ENCODE measurements at regions not wholly inside any gene's neighbourhood (a gene's known extent, or its start where the extent isn't known, plus 50 kb on each side); places are given as distances from the start of the nearest gene placed in this dataset.

DNA sequence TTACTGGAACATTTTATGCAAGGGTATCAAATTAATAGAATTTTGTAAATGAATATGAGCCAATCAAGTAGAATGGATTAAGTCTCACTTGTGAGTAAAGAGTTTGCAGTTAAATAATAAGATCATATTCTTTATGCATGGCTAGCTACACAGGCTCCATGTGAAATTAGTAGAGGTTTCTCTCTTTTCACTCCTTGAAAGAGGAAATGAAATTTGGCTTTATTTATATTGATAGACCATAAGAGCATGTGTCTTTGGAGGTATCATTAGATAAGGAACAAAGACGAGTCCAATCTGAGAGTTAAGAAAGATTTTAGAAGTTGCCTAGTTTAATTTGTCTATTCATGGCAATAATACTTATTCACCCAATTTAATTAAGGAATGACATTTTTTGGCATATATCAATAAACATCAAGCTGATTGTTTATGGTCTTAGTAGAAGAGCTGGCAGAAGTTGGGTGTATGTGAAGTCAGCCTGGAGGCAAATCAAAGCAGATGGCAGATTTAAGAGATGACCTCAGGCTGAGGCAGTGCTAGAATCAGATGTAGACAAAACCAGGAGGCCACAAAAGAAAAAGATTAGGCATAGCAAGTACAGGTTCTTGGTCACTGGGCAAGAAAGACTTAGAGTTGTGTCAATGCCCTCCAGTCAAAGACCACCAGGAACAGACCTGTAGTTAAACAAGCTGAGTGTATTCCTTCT is 406.5 kb upstream of the ARHGEF26 start:
- DNase-seq (ENCODE audit: low read depth in 1 of 2, low spot score in 1 of 2), result no peak

DNA sequence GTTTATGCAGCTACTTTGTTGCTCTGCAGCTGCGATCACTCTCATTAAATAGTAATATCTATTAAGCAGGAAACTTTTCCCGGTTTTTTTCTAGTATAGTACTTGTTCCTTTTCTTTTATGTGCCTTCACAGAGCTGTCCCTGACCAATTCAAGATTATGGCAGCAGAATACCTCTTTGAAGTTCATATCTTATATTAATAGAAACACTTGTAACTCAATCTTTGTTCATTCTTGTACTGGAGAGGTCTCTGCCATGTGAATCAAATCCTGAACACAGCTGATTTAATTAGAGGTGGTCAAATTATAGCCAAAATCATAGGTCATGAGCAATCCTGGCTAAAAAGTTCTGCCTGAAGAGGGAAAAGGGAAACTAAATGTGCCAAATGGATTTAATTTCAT is 399.0 kb upstream of the ARHGEF26 start:
- DNase-seq (ENCODE audit: low read depth in 1 of 2, low spot score in 1 of 2), result no peak

DNA sequence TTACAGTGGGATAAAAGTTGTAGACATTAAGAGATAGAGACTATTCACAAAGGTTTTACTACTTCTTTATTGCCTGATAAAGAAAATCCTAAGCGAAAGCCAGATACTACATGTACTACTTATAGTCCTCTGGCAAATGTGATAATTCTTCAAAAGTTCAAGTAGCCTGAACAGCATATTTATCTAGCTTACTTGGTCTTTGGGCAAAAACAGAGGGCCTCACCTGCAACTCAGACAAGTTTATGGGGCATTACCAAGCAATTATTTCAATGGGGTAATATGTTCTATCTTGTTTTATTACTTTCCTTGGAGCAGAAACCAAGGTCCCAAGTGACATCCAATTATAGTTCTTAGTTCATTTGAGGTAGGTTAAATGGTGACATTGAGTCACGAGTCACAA is 390.1 kb upstream of the ARHGEF26 start:
- no peak for DNase-seq (ENCODE audit: low read depth in 1 of 2, low spot score in 1 of 2)

GRCh38 chr3:153734777-153735551 is 386.2 kb upstream of the ARHGEF26 start:
- DNase-seq (ENCODE audit: low read depth in 1 of 2, low spot score in 1 of 2), result no peak

DNA sequence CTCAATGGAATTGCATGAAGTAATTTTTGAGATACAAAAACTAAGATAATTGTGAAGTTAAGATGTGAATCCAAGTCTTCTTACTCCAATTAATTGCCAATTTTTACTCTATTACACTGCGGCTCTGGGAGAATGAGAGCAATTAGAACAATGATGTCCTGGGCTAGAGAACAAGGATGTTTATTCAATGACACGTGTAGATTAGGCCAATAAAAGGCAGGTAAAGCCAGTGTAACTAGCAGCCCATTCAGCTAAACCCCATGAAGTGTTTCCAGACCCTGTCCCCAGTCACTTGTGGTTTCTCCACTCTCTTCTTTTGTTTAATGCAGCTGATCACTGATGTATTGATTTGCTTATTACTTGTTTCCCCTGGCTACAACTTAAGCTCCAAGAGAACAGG is 381.1 kb upstream of the ARHGEF26 start:
- DNase-seq (ENCODE audit: low read depth in 1 of 2, low spot score in 1 of 2), result no peak

DNA sequence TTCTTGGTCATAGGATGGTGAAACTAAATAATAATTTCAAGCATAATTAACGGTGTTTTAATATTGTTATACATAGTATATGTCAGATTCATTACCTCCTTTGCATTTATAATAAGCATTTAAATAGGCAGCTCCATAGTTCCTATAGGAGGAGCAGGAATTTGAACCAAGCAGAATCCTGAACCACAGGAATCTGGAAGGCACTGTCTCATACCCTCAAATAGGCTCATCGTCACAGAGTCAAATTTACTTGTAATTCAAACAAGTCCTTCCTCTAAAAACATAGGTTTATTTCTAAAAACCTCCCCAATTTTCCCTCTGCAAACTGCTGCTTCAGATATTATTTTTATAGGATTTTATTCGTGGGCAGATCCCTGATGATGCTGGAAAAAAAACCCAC is 376.3 kb upstream of the ARHGEF26 start:
- no peak for DNase-seq (ENCODE audit: low read depth in 1 of 2, low spot score in 1 of 2)

- DNase-seq (ENCODE audit: low read depth in 1 of 2, low spot score in 1 of 2), result no peak
Measured at GRCh38 chr3:153746211-153746610, 375.0 kb upstream of the ARHGEF26 start.

DNA sequence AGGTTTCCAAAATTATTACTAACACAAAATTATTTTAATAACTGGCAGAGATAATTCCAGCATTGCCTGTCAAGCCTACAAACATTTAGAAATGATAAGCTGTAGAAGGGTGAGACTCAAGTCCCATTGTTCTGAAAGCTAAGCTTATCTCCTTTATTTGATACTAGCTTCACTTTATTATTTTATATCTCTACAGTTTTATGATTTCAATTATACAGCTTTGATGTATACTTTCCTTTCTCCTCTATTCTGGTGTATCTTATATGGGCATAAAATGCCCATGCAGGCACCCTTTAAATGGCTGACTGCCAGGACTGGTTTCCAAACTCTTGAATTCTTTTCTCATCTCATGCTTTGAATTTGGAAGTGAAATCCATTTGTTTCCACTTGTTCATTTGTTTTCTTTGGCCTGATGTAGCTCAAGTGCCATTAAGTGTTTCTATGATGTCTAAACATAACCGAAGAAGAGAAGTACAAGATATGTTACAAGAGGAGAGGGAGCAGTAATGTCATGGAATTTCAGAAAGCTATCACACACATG is 372.1 kb upstream of the ARHGEF26 start:
- DNase-seq (ENCODE audit: low read depth in 1 of 2, low spot score in 1 of 2), result no peak

GRCh38 chr3:153752405-153753027 is 368.7 kb upstream of the ARHGEF26 start:
- no peak for DNase-seq (ENCODE audit: low read depth in 1 of 2, low spot score in 1 of 2)

GRCh38 chr3:153753035-153753434 is 368.2 kb upstream of the ARHGEF26 start:
- DNase-seq (ENCODE audit: low read depth in 1 of 2, low spot score in 1 of 2), result no peak

DNA sequence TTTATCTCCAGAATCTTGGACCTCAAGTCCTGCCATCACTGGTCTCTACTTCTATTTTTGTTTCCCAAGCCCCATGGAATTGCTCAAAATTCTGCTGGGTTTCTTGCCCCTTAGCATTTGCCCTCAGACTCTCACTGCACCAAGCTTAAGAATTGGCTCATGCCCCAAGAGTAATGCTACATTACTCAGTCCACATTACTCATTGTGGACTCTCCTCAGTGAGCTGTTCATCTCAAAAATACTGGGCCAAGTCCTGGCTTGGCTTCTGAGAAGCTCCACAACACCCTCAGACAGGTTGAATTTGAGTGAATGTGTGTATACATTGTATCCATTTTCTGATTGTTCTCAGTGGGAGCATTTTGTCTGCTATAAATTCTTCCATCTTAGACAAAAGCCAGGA is 364.4 kb upstream of the ARHGEF26 start:
- DNase-seq (ENCODE audit: low read depth in 1 of 2, low spot score in 1 of 2), result no peak

- no peak for DNase-seq (ENCODE audit: low read depth in 1 of 2, low spot score in 1 of 2)
Measured at GRCh38 chr3:153757839-153758238, 363.4 kb upstream of the ARHGEF26 start.

- DNase-seq (ENCODE audit: low read depth in 1 of 2, low spot score in 1 of 2), result no peak
Measured at GRCh38 chr3:153760948-153761347, 360.2 kb upstream of the ARHGEF26 start.

GRCh38 chr3:153762411-153763235 is 358.6 kb upstream of the ARHGEF26 start:
- DNase-seq (ENCODE audit: low read depth in 1 of 2, low spot score in 1 of 2), result no peak

GRCh38 chr3:153767601-153768560 is 353.3 kb upstream of the ARHGEF26 start:
- no peak for DNase-seq (ENCODE audit: low read depth in 1 of 2, low spot score in 1 of 2)

DNA sequence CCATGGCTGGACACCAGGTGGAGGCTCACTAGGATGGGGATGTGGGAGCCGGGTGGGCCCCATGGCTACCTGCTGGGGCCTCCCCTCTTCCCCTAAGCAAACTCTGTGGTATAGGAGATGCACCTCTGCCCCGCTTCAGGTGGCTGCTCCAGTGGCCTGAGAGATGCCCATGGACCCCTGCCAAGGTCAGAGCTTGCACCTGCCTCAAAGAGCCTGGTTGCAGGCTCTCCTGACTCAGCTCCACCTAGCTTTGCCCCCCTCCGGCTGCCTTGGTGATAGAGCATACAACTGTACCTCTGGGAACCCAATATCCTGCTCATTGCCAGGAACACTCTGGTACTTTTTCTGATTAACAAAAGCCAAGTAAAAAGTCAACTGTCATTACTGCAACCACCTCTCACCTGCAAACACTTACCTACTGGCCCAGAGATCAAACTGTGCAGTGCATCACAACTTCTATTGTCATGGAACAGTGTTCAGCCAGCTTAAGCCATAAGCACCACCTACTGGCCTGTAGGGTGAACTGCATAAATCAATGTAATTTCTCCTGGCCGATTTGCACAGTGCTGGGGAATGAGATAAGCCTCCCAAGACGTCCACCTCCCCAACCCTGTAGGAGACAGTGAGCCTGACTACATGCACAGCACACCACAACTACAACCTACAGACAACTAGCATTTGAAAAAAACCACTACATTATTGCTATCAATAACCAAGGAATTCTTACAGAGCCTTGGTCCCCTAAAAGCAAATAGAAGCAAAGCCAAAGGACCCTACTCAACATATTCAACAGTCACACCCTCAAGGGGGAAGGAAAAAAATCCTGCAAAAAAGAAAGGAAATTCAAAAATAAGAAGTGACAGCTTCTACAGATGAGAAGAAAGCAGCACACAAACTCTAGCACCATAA is 352.4 kb upstream of the ARHGEF26 start:
- peak in 1 of 2 donors; percentile 53 for DNase-seq (ENCODE audit: low read depth in 1 of 2, low spot score in 1 of 2)

- DNase-seq (ENCODE audit: low read depth in 1 of 2, low spot score in 1 of 2), result no peak
Measured at GRCh38 chr3:153783106-153783505, 338.1 kb upstream of the ARHGEF26 start.

DNA sequence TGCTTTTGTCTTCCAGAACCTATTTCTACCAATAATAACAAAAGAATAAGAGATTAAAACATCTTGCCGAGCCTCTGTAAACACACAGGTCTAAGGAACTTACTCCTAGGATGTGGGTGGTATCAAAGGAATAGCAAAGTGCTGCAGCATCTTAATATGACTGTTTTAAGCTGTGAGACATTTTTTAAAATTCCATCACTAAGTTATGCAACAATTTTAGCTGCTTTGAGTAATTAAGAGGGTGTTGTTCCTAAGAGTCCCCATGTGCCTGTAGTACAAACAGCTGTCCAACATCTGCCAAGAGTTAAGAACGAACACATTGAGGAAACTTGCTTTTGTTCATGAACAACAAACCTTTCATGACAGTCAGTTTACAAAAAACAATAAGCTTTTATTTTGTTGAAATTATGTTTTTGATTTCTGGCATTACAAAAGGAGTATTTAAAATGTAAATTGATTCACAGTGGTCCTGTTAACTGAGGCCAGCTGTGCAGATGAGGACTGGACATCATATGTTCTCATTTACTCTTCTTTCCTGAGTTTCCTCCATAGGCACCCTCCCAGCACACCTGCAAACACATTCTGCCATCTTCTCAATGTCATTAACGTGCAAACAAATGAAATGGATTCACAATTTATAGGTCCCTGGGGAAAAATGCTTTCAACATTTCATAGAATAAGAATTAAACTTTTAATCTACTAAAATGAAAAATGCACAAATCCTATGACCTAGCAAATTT is 337.3 kb upstream of the ARHGEF26 start:
- DNase-seq (ENCODE audit: low read depth in 1 of 2, low spot score in 1 of 2), result no peak

Measured in activated CD4-positive, alpha-beta T cell treated with anti-CD3 and anti-CD28 coated beads, Interleukin-2, amount 50 U/mL, for 24 hours (primary cell).